HFFc6 (cell line): ENCODE measurements at regions not wholly inside any gene's neighbourhood (a gene's known extent, or its start where the extent isn't known, plus 50 kb on each side); places are given as distances from the start of the nearest gene placed in this dataset.

Experiments used
- DNase-seq: peaks from one replicate; pipeline ENCODE4 v3.0.0-alpha.2; 2018
- H3K27ac Mint-ChIP-seq: 2 replicates; pipeline ENCODE4 v1.8.0; 2020; ENCODE audit warnings: mild to moderate bottlenecking, mixed read lengths
- H3K27me3 Mint-ChIP-seq: 2 replicates; pipeline ENCODE4 v1.8.0; 2021; ENCODE audit warnings: mild to moderate bottlenecking, moderate library complexity, mixed read lengths; ENCODE audit not compliant: insufficient read depth
- H3K36me3 Mint-ChIP-seq: 2 replicates; pipeline ENCODE4 v1.8.0; 2021; ENCODE audit warnings: low read depth, mixed read lengths
- H3K4me1 Mint-ChIP-seq: 2 replicates; pipeline ENCODE4 v1.8.0; 2020; ENCODE audit warnings: low read depth, mixed read lengths
- H3K4me3 Mint-ChIP-seq: 2 replicates; pipeline ENCODE4 v1.8.0; 2020; ENCODE audit warnings: mild to moderate bottlenecking, moderate library complexity, mixed read lengths
- H3K9me3 Mint-ChIP-seq: 2 replicates; pipeline ENCODE4 v1.8.0; 2020; ENCODE audit warnings: mild to moderate bottlenecking, mixed read lengths
- TF ChIP-seq, protein P1 (sequence below): fragments of 200-600 bp; sonication (generic); IDR thresholded peaks from 2 replicates; pipeline ENCODE4 v1.5.0; 2021; ENCODE audit warnings: antibody characterized with exemption, mild to moderate bottlenecking

DNA sequence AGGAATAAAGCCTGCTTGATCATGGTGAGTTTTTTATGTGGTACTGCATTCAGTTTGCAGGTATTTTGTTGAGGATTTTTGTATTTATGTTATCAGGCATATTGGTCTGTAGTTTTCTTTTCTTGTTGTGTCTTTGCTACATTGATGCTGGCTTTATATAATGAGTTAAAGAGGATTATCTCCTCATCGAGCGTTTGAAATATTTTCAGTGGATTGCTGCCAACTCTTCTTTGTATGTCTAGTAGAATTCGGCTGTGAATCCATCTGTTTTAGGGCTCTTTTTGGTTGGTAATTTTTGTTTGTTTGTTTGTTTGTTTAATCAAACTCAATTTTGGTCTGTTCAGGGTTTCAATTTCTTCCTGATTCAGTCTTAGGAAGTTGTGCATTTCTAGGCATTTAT lies 758.4 kb downstream of the KCNA4 start:
- Mint-ChIP-seq H3K36me3 (peaks cover 14% of the 10 kb centered on the region), H3K9me3 (peaks cover 7% of the 10 kb centered on the region; the same call in 1 of the 2 replicates), H3K4me1 (peaks cover 46% of the 10 kb centered on the region), H3K4me3 (no peak overlapping the region), H3K27ac (no peak overlapping the region), H3K27me3 (peaks cover 3% of the 10 kb centered on the region; the same call in 1 of the 2 replicates)
- TF ChIP-seq, protein P1, sequence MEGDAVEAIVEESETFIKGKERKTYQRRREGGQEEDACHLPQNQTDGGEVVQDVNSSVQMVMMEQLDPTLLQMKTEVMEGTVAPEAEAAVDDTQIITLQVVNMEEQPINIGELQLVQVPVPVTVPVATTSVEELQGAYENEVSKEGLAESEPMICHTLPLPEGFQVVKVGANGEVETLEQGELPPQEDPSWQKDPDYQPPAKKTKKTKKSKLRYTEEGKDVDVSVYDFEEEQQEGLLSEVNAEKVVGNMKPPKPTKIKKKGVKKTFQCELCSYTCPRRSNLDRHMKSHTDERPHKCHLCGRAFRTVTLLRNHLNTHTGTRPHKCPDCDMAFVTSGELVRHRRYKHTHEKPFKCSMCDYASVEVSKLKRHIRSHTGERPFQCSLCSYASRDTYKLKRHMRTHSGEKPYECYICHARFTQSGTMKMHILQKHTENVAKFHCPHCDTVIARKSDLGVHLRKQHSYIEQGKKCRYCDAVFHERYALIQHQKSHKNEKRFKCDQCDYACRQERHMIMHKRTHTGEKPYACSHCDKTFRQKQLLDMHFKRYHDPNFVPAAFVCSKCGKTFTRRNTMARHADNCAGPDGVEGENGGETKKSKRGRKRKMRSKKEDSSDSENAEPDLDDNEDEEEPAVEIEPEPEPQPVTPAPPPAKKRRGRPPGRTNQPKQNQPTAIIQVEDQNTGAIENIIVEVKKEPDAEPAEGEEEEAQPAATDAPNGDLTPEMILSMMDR, result no peak
- DNase-seq, result no peak

DNA sequence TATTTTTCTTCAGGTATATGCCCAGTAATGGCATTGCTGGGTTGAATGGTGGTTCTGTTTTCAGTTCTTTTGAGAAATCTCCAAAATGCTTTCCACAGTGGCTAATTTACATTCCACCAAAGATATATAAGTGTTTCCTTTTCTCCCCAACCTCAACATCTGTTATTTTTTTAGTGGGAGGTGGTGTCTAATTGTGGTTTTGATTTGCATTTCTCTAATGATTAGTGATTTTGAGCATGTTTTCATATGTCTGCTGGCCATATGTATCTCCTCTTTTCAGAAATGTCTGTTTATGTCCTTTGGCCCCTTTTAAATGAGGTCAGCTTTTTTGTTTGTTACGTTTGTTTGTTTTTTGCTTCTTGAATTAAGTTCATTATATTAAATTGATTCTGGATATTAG lies 760.2 kb downstream of the KCNA4 start:
- H3K27me3 Mint-ChIP-seq, result peaks cover 3% of the 10 kb centered on the region; the same call in 1 of the 2 replicates
- peaks cover 7% of the 10 kb centered on the region; the same call in 1 of the 2 replicates for H3K9me3 Mint-ChIP-seq
- no peak overlapping the region for H3K4me3 Mint-ChIP-seq
- H3K36me3 Mint-ChIP-seq, result peaks cover 14% of the 10 kb centered on the region
- TF ChIP-seq, protein P1, result no peak
- no peak overlapping the region for H3K27ac Mint-ChIP-seq
- no peak for DNase-seq
- peaks cover 41% of the 10 kb centered on the region for H3K4me1 Mint-ChIP-seq

DNA sequence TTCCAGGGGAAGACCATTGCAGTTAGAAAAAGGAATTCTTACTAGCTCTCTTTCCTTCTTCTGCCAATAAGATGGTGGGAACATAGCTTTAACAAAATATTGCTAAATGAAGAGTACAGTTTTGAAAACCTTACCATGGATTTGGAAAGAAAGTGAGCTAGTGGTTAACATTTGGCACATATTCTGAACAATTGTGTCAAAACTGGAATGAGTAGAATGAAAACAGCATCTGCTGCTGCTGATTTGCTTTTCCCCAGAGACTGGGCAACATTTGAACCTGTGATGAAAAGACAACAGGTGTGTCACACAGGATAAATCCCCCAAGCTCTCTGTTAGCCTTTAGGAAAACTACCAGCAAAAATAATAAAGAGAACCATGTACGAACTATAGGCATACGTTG lies 761.4 kb downstream of the KCNA4 start:
- Mint-ChIP-seq H3K4me3 (no peak overlapping the region), H3K9me3 (peaks cover 7% of the 10 kb centered on the region; the same call in 1 of the 2 replicates), H3K27me3 (peaks cover 3% of the 10 kb centered on the region; the same call in 1 of the 2 replicates), H3K36me3 (peaks cover 14% of the 10 kb centered on the region), H3K4me1 (peaks cover 29% of the 10 kb centered on the region), H3K27ac (no peak overlapping the region)
- DNase-seq, result no peak
- TF ChIP-seq, protein P1, result no peak

DNA sequence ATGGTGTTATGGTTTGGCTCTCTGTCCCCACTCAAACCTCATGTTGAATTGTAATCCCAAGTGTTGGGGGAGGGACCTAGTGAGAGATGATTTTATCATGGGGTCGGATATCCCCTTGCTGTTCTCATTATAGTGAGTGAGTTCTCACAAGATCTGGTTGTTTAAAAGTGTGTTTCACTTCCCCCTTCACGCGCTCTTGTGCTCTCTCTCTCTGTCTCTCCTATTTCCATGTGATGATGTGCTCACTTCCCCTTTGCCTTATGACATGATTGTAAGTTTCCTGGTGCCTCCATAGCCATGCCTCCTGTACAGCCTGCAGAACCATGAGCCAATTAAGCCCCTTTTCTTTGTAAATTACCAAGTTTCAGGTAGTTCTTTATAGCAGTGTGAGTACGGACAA lies 765.1 kb downstream of the KCNA4 start:
- Mint-ChIP-seq H3K27ac (no peak overlapping the region), H3K4me1 (peaks cover 18% of the 10 kb centered on the region), H3K36me3 (no peaks in the 10 kb centered on the region; the same call in 1 of the 2 replicates), H3K27me3 (no peaks in the 10 kb centered on the region), H3K9me3 (no peaks in the 10 kb centered on the region), H3K4me3 (no peak overlapping the region)
- no peak for DNase-seq
- TF ChIP-seq, protein P1, result no peak

DNA sequence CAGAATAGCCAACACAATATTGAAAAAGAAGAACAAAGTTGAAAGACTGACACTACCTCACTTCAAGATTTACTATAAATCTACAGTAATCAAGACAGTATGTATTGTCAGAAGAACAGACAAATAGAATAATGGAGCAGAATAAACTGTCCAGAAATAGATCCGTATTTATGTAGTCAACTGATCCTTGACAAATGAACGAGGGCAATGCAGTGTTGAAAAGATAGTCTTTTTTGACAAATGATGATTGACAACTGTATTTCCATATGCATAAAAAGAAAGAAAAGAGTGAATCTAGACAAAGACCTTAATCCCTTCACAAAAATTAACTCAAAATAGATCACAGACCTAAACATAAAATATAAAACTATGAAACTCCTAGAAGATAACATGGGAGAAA lies 767.1 kb downstream of the KCNA4 start:
- Mint-ChIP-seq H3K9me3 (no peaks in the 10 kb centered on the region), H3K27me3 (no peaks in the 10 kb centered on the region), H3K27ac (no peak overlapping the region), H3K4me3 (no peak overlapping the region), H3K4me1 (peaks cover 6% of the 10 kb centered on the region; the same call in 1 of the 2 replicates), H3K36me3 (no peaks in the 10 kb centered on the region; the same call in 1 of the 2 replicates)
- TF ChIP-seq, protein P1, result no peak
- DNase-seq, result no peak

DNA sequence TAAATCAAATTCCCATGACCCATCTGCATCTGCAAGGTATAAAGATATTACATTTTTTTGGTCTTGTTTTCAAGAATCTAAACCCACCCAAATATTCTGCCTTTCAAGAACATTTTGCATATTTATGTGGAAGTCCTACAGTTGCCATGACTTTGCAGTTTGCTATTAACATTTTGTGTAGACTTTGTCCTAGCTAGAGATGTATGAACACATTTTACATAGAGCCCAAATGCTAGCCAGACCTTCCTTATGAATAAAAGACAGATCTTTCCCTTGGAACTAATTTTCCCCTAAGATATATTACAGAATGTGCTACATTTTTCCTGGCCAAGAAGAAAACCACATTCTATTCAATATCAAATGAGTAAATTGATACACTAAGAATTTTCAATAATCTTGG lies 772.5 kb downstream of the KCNA4 start:
- Mint-ChIP-seq H3K27me3 (no peaks in the 10 kb centered on the region; the same call in 1 of the 2 replicates), H3K36me3 (peaks cover 8% of the 10 kb centered on the region; the same call in 1 of the 2 replicates), H3K27ac (no peak overlapping the region), H3K4me1 (peaks cover 20% of the 10 kb centered on the region), H3K9me3 (no peaks in the 10 kb centered on the region), H3K4me3 (no peak overlapping the region)
- DNase-seq, result no peak
- TF ChIP-seq, protein P1, result no peak
